ENCODE measurements at regions not wholly inside any gene's neighbourhood (a gene's known extent, or its start where the extent isn't known, plus 50 kb on each side); places are given as distances from the start of the nearest gene placed in this dataset.

DNA sequence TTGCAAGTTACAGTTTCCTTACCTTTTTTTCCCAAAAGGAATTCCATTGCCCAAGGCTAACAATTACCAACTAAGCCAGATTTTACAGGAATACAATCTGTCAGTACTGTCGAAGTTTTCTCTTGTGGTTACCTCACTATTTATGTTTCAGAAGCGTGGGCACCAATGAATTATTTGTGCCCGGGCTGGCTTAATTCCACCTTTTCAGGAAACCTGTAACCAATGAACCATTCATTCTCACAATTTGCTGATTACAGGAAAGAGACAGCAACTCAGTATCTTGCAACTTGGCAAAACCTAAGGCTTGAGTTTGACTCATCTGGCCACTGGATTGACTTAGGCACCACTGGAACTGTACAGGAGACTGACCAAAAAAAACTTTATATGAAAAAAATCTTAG lies 485.6 kb downstream of the INHBA start:
- no peaks in the 10 kb centered on the region; the same call in 2 of the 3 replicates for H3K9me3 Mint-ChIP-seq
- no peak overlapping the region for H2AFZ ChIP-seq

More for the DNA sequence above, 485.6 kb downstream of the INHBA start:
- Histone ChIP-seq H3K4me3 (no peak overlapping the region), H3K4me1 (ENCODE audit: insufficient read depth) (peaks cover 8% of the 10 kb centered on the region), H3K9me2 (ENCODE audit: insufficient read depth) (no peaks in the 10 kb centered on the region), H3K27ac (ENCODE audit: low read depth) (no peak overlapping the region), H3K36me3 (ENCODE audit: insufficient read depth) (no peaks in the 10 kb centered on the region), H3K79me2 (replicated peaks; ENCODE audit: insufficient read depth) (no peaks in the 10 kb centered on the region), H4K20me1 (replicated peaks; ENCODE audit: insufficient read depth) (no peaks in the 10 kb centered on the region; the same call in 1 of the 2 replicates), H3K27me3 (ENCODE audit: insufficient read depth) (peaks cover 72% of the 10 kb centered on the region), H3F3A (replicated peaks; ENCODE audit: low read depth) (no peaks in the 10 kb centered on the region), H3K4me2 (no peak overlapping the region)
- no peaks in the 10 kb centered on the region for H3K36me3 Mint-ChIP-seq (ENCODE audit: low read depth)
- H3K4me1 Mint-ChIP-seq, result peaks cover 11% of the 10 kb centered on the region
- ATAC-seq (no peak), DNase-seq (ENCODE audit: low spot score) (no peak)
- peaks cover 53% of the 10 kb centered on the region for H3K27me3 Mint-ChIP-seq (ENCODE audit: insufficient read depth, low read depth, poor library complexity)
- no peak overlapping the region for H3K27ac Mint-ChIP-seq
- TF ChIP-seq, protein P1, sequence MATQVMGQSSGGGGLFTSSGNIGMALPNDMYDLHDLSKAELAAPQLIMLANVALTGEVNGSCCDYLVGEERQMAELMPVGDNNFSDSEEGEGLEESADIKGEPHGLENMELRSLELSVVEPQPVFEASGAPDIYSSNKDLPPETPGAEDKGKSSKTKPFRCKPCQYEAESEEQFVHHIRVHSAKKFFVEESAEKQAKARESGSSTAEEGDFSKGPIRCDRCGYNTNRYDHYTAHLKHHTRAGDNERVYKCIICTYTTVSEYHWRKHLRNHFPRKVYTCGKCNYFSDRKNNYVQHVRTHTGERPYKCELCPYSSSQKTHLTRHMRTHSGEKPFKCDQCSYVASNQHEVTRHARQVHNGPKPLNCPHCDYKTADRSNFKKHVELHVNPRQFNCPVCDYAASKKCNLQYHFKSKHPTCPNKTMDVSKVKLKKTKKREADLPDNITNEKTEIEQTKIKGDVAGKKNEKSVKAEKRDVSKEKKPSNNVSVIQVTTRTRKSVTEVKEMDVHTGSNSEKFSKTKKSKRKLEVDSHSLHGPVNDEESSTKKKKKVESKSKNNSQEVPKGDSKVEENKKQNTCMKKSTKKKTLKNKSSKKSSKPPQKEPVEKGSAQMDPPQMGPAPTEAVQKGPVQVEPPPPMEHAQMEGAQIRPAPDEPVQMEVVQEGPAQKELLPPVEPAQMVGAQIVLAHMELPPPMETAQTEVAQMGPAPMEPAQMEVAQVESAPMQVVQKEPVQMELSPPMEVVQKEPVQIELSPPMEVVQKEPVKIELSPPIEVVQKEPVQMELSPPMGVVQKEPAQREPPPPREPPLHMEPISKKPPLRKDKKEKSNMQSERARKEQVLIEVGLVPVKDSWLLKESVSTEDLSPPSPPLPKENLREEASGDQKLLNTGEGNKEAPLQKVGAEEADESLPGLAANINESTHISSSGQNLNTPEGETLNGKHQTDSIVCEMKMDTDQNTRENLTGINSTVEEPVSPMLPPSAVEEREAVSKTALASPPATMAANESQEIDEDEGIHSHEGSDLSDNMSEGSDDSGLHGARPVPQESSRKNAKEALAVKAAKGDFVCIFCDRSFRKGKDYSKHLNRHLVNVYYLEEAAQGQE (IDR thresholded peaks at IDR 0.05; ENCODE audit: unreplicated experiment), result no peak
- TF ChIP-seq CREB1 (CRISPR knock-in tag; IDR thresholded peaks at IDR 0.05; ENCODE audit: low read depth) (no peak), POLR2AphosphoS5 (IDR thresholded peaks at IDR 0.05; ENCODE audit: low read depth) (no peak), NANOG (IDR thresholded peaks at IDR 0.05; ENCODE audit: borderline replicate concordance) (no peak), JUNB (IDR thresholded peaks at IDR 0.05; ENCODE audit: unreplicated experiment) (no peak), EZH2 (IDR thresholded peaks at IDR 0.05; ENCODE audit: low read depth, unreplicated experiment) (no peak), ZNF114 (CRISPR knock-in tag; IDR thresholded peaks at IDR 0.05) (no peak), STAT1 (IDR thresholded peaks at IDR 0.05; ENCODE audit: unreplicated experiment) (no peak), ZNF331 (CRISPR knock-in tag; IDR thresholded peaks at IDR 0.05; ENCODE audit: low read depth) (no peak)
- TF ChIP-seq, protein P2, sequence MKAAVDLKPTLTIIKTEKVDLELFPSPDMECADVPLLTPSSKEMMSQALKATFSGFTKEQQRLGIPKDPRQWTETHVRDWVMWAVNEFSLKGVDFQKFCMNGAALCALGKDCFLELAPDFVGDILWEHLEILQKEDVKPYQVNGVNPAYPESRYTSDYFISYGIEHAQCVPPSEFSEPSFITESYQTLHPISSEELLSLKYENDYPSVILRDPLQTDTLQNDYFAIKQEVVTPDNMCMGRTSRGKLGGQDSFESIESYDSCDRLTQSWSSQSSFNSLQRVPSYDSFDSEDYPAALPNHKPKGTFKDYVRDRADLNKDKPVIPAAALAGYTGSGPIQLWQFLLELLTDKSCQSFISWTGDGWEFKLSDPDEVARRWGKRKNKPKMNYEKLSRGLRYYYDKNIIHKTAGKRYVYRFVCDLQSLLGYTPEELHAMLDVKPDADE (IDR thresholded peaks at IDR 0.05), result no peak
- TF ChIP-seq, protein P3, sequence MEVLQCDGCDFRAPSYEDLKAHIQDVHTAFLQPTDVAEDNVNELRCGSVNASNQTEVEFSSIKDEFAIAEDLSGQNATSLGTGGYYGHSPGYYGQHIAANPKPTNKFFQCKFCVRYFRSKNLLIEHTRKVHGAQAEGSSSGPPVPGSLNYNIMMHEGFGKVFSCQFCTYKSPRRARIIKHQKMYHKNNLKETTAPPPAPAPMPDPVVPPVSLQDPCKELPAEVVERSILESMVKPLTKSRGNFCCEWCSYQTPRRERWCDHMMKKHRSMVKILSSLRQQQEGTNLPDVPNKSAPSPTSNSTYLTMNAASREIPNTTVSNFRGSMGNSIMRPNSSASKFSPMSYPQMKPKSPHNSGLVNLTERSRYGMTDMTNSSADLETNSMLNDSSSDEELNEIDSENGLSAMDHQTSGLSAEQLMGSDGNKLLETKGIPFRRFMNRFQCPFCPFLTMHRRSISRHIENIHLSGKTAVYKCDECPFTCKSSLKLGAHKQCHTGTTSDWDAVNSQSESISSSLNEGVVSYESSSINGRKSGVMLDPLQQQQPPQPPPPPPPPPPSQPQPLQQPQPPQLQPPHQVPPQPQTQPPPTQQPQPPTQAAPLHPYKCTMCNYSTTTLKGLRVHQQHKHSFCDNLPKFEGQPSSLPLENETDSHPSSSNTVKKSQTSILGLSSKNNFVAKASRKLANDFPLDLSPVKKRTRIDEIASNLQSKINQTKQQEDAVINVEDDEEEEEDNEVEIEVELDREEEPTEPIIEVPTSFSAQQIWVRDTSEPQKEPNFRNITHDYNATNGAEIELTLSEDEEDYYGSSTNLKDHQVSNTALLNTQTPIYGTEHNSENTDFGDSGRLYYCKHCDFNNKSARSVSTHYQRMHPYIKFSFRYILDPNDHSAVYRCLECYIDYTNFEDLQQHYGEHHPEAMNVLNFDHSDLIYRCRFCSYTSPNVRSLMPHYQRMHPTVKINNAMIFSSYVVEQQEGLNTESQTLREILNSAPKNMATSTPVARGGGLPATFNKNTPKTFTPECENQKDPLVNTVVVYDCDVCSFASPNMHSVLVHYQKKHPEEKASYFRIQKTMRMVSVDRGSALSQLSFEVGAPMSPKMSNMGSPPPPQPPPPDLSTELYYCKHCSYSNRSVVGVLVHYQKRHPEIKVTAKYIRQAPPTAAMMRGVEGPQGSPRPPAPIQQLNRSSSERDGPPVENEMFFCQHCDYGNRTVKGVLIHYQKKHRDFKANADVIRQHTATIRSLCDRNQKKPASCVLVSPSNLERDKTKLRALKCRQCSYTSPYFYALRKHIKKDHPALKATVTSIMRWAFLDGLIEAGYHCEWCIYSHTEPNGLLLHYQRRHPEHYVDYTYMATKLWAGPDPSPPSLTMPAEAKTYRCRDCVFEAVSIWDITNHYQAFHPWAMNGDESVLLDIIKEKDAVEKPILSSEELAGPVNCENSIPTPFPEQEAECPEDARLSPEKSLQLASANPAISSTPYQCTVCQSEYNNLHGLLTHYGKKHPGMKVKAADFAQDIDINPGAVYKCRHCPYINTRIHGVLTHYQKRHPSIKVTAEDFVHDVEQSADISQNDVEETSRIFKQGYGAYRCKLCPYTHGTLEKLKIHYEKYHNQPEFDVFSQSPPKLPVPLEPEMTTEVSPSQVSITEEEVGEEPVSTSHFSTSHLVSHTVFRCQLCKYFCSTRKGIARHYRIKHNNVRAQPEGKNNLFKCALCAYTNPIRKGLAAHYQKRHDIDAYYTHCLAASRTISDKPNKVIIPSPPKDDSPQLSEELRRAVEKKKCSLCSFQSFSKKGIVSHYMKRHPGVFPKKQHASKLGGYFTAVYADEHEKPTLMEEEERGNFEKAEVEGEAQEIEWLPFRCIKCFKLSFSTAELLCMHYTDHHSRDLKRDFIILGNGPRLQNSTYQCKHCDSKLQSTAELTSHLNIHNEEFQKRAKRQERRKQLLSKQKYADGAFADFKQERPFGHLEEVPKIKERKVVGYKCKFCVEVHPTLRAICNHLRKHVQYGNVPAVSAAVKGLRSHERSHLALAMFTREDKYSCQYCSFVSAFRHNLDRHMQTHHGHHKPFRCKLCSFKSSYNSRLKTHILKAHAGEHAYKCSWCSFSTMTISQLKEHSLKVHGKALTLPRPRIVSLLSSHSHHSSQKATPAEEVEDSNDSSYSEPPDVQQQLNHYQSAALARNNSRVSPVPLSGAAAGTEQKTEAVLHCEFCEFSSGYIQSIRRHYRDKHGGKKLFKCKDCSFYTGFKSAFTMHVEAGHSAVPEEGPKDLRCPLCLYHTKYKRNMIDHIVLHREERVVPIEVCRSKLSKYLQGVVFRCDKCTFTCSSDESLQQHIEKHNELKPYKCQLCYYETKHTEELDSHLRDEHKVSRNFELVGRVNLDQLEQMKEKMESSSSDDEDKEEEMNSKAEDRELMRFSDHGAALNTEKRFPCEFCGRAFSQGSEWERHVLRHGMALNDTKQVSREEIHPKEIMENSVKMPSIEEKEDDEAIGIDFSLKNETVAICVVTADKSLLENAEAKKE (CRISPR knock-in tag; IDR thresholded peaks at IDR 0.05), result no peak
- TF ChIP-seq, protein P4, sequence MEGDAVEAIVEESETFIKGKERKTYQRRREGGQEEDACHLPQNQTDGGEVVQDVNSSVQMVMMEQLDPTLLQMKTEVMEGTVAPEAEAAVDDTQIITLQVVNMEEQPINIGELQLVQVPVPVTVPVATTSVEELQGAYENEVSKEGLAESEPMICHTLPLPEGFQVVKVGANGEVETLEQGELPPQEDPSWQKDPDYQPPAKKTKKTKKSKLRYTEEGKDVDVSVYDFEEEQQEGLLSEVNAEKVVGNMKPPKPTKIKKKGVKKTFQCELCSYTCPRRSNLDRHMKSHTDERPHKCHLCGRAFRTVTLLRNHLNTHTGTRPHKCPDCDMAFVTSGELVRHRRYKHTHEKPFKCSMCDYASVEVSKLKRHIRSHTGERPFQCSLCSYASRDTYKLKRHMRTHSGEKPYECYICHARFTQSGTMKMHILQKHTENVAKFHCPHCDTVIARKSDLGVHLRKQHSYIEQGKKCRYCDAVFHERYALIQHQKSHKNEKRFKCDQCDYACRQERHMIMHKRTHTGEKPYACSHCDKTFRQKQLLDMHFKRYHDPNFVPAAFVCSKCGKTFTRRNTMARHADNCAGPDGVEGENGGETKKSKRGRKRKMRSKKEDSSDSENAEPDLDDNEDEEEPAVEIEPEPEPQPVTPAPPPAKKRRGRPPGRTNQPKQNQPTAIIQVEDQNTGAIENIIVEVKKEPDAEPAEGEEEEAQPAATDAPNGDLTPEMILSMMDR (conservative IDR thresholded peaks at IDR 0.05; ENCODE audit: low read depth in 2 of 2), result no peak
- no peak overlapping the region for H3K4me3 Mint-ChIP-seq

Data from GM23338 (cell line).